H1 (cell line): ENCODE measurements at regions not wholly inside any gene's neighbourhood (a gene's known extent, or its start where the extent isn't known, plus 50 kb on each side); places are given as distances from the start of the nearest gene placed in this dataset.

Source experiments
- CTCF ChIA-PET: fragments of 300-600 bp; sonication (Branson Sonifier 250); formaldehyde crosslinking; loops from one replicate; lab custom pipeline; 2021; ENCODE audit not compliant: partially characterized antibody; lab: Charles Lee
- POLR2A ChIA-PET: fragments of 300-600 bp; sonication (Branson Sonifier 250); formaldehyde crosslinking; loops from one replicate; lab custom pipeline; 2021; ENCODE audit warnings: inconsistent platforms; ENCODE audit not compliant: partially characterized antibody; lab: Charles Lee
- DNase-seq, 2 experiments: peaks; one replicate each; pipeline versions ENCODE4 v3.0.0 to v3.0.0-alpha.2; 2010 to 2022; ENCODE audit warnings: low spot score in 2 of 2, low read depth in 1 of 2, mixed read lengths in 1 of 2
- FAIRE-seq: peaks from 2 replicates; lab custom pipeline; 2011; peaks lifted over from hg19 to GRCh38; lab: Jason Lieb, UNC
- H2AFZ ChIP-seq: 2 replicates; pipeline ENCODE4 v1.8.1; 2012; ENCODE audit warnings: low read length, inconsistent platforms
- H2AK5ac ChIP-seq: 2 replicates; pipeline ENCODE4 v1.6.1; 2013; ENCODE audit warnings: low read depth, low read length
- H2BK120ac ChIP-seq: replicated peaks from 2 replicates; pipeline ENCODE3; 2013; ENCODE audit warnings: low read depth, low read length, inconsistent platforms
- H2BK12ac ChIP-seq: 2 replicates; pipeline ENCODE4 v1.6.1; 2013; ENCODE audit warnings: low read depth, low read length
- H2BK15ac ChIP-seq: 2 replicates; pipeline ENCODE4 v1.6.1; 2013; ENCODE audit warnings: low read length
- H2BK20ac ChIP-seq: 2 replicates; pipeline ENCODE4 v1.6.1; 2013; ENCODE audit warnings: low read length
- H2BK5ac ChIP-seq: 2 replicates; pipeline ENCODE4 v1.6.1; 2013; ENCODE audit warnings: low read depth, low read length
- H3K14ac ChIP-seq: 2 replicates; pipeline ENCODE4 v1.6.1; 2013; ENCODE audit warnings: inconsistent platforms; ENCODE audit not compliant: insufficient read length
- H3K18ac ChIP-seq: 2 replicates; pipeline ENCODE4 v1.6.1; 2013; ENCODE audit warnings: low read length; ENCODE audit errors: extremely low read depth
- H3K23ac ChIP-seq: 2 replicates; pipeline ENCODE4 v1.6.1; 2013; ENCODE audit warnings: inconsistent platforms; ENCODE audit not compliant: insufficient read length
- H3K23me2 ChIP-seq: 2 replicates; pipeline ENCODE4 v1.6.1; 2013; ENCODE audit warnings: low read depth, low read length
- H3K27ac ChIP-seq: 2 replicates; pipeline ENCODE4 v1.6.1; 2011; ENCODE audit warnings: low read depth, low read length, inconsistent platforms
- H3K27me3 ChIP-seq, 4 experiments: replicated peaks in 1 of 4; 1 replicate in 1 of 4; 2 replicates in 3 of 4; pipeline versions ENCODE4 v1.6.1 to v1.8.1; 2011 to 2013; ENCODE audit warnings: low read length in 3 of 4, mild to moderate bottlenecking in 3 of 4, inconsistent platforms in 2 of 4, mixed read lengths in 2 of 4, moderate library complexity in 1 of 4; ENCODE audit not compliant: control insufficient read depth in 3 of 4, insufficient read depth in 3 of 4; ENCODE audit errors: extremely low read depth in 1 of 4
- H3K36me3 ChIP-seq, 4 experiments: 2 replicates each; pipeline versions ENCODE4 v1.6.1 to v1.8.1; 2011 to 2013; ENCODE audit warnings: mild to moderate bottlenecking in 4 of 4, low read length in 3 of 4, moderate library complexity in 2 of 4, control low read depth in 1 of 4, inconsistent platforms in 1 of 4; ENCODE audit not compliant: insufficient read depth in 4 of 4, control insufficient read depth in 2 of 4
- H3K4ac ChIP-seq: replicated peaks from 2 replicates; pipeline ENCODE3; 2013; ENCODE audit warnings: low read length, low read depth, mixed read lengths, inconsistent platforms; ENCODE audit not compliant: insufficient read length
- H3K4me1 ChIP-seq, 4 experiments: replicated peaks in 1 of 4; 1 replicate in 1 of 4; 2 replicates in 3 of 4; pipeline versions ENCODE4 v1.6.1 to v1.8.1; 2011 to 2013; ENCODE audit warnings: low read length in 3 of 4, inconsistent platforms in 2 of 4, mixed read lengths in 1 of 4; ENCODE audit not compliant: insufficient read depth in 4 of 4, control insufficient read depth in 3 of 4
- H3K4me2 ChIP-seq, 2 experiments: 2 replicates each; pipeline versions ENCODE4 v1.6.1 to v1.8.1; 2011 to 2013; ENCODE audit warnings: low read depth in 2 of 2, low read length in 2 of 2, control low read depth in 1 of 2, inconsistent platforms in 1 of 2, mild to moderate bottlenecking in 1 of 2; ENCODE audit not compliant: insufficient read depth in 1 of 2
- H3K4me3 ChIP-seq, 4 experiments: fragments of 200-600, 300-600 bp in 1 of 4; sonication (generic), shearing (Covaris generic), sonication (Bioruptor Twin) in 1 of 4; 2 replicates each; pipeline versions ENCODE4 v1.5.1 to v1.8.1; 2011 to 2016; ENCODE audit warnings: low read length in 4 of 4, low read depth in 3 of 4, control low read depth in 2 of 4, inconsistent platforms in 2 of 4, mild to moderate bottlenecking in 2 of 4, mixed read lengths in 1 of 4, moderate library complexity in 1 of 4; ENCODE audit not compliant: insufficient read depth in 2 of 4; ENCODE audit errors: extremely low read depth in 1 of 4
- H3K56ac ChIP-seq: replicated peaks from 2 replicates; pipeline ENCODE3; 2013; ENCODE audit warnings: low read depth, mild to moderate bottlenecking, mixed read lengths, low read length, inconsistent platforms; ENCODE audit not compliant: insufficient read length
- H3K79me1 ChIP-seq: 2 replicates; pipeline ENCODE4 v1.6.1; 2013; ENCODE audit warnings: low read depth, low read length, control low read depth
- H3K79me2 ChIP-seq, 2 experiments: 2 replicates each; pipeline versions ENCODE4 v1.6.1 to v1.8.1; 2012 to 2013; ENCODE audit warnings: low read length in 2 of 2, mild to moderate bottlenecking in 2 of 2, inconsistent platforms in 1 of 2; ENCODE audit not compliant: insufficient read depth in 2 of 2, control insufficient read depth in 1 of 2
- H3K9ac ChIP-seq, 4 experiments: replicated peaks in 1 of 4; 1 replicate in 1 of 4; 2 replicates in 3 of 4; pipeline versions ENCODE4 v1.6.1 to v1.8.1; 2011 to 2013; ENCODE audit warnings: low read depth in 3 of 4, low read length in 3 of 4, control low read depth in 2 of 4, mild to moderate bottlenecking in 2 of 4, moderate library complexity in 2 of 4, inconsistent platforms in 1 of 4; ENCODE audit errors: extremely low read depth in 1 of 4
- H3K9me3 ChIP-seq, 2 experiments: 2 replicates each; pipeline versions ENCODE4 v1.6.1 to v1.8.1; 2012 to 2013; ENCODE audit warnings: mild to moderate bottlenecking in 2 of 2, moderate library complexity in 2 of 2, control low read depth in 1 of 2, inconsistent platforms in 1 of 2, low read depth in 1 of 2, low read length in 1 of 2, mixed read lengths in 1 of 2; ENCODE audit not compliant: insufficient read depth in 2 of 2
- H4K20me1 ChIP-seq, 2 experiments: replicated peaks in 1 of 2; 2 replicates each; pipeline versions ENCODE3 to v1.8.1; 2011 to 2013; ENCODE audit warnings: inconsistent platforms in 2 of 2, low read length in 2 of 2, mild to moderate bottlenecking in 1 of 2; ENCODE audit not compliant: insufficient read depth in 2 of 2, control insufficient read depth in 1 of 2
- H4K5ac ChIP-seq: 2 replicates; pipeline ENCODE4 v1.6.1; 2013; ENCODE audit warnings: low read length, low read depth, mixed read lengths, inconsistent platforms; ENCODE audit not compliant: insufficient read length
- H4K8ac ChIP-seq: 2 replicates; pipeline ENCODE4 v1.8.0; 2013; ENCODE audit warnings: mild to moderate bottlenecking, moderate library complexity, low read length, inconsistent platforms; ENCODE audit not compliant: insufficient read depth; ENCODE audit errors: extremely low read depth
- H4K91ac ChIP-seq: replicated peaks from 2 replicates; pipeline ENCODE3; 2013; ENCODE audit warnings: low read length, mixed read lengths, inconsistent platforms; ENCODE audit not compliant: insufficient read length
- GTF2F1 ChIP-seq: IDR thresholded peaks from 2 replicates; pipeline ENCODE4 v1.6.1; 2012; ENCODE audit warnings: low read depth, low read length, improper control_type of control experiment, borderline replicate concordance
- POLR2AphosphoS5 ChIP-seq: IDR thresholded peaks from 2 replicates; pipeline ENCODE4 v1.6.1; 2011; ENCODE audit warnings: low read depth, low read length
- RBBP5 ChIP-seq: IDR thresholded peaks from 2 replicates; pipeline ENCODE4 v1.7.1; 2012; ENCODE audit warnings: low read depth, mild to moderate bottlenecking, inconsistent platforms, low read length, moderate library complexity, borderline replicate concordance
- SIX5 ChIP-seq: IDR thresholded peaks from 2 replicates; pipeline ENCODE4 v1.6.1; 2011; ENCODE audit warnings: mild to moderate bottlenecking, low read depth, low read length
- SUZ12 ChIP-seq: fragments of 200-600 bp; sonication (generic); IDR thresholded peaks from 2 replicates; pipeline ENCODE4 v1.6.1; 2012; ENCODE audit warnings: mild to moderate bottlenecking, inconsistent platforms, low read length, moderate library complexity, mixed read lengths
- TAF7 ChIP-seq: optimal IDR thresholded peaks from 2 replicates; pipeline ENCODE3; 2011; ENCODE audit warnings: low read depth, mild to moderate bottlenecking, inconsistent platforms, low read length, moderate library complexity, borderline replicate concordance
- TCF12 ChIP-seq: IDR thresholded peaks from 2 replicates; pipeline ENCODE4 v1.6.1; 2011; ENCODE audit warnings: low read depth, mild to moderate bottlenecking, low read length
- TEAD4 ChIP-seq: IDR thresholded peaks from 2 replicates; pipeline ENCODE4 v1.6.1; 2012; ENCODE audit warnings: low read depth, low read length, inconsistent platforms, mixed read lengths
- WGBS, 2 experiments: shearing (Covaris generic) in 1 of 2; methylation state at CpG; one replicate each; pipeline versions ENCODE4 v1.1.6 to v1.1.7; 2013 to 2015; ENCODE audit warnings: low lambda C conversion rate in 2 of 2, mixed read lengths in 2 of 2, inconsistent platforms in 1 of 2, low coverage in 1 of 2, missing lambda C conversion rate in 1 of 2; ENCODE audit not compliant: insufficient replicate concordance in 2 of 2, insufficient coverage in 1 of 2, insufficient read length in 1 of 2; ENCODE audit errors: extremely low coverage in 1 of 2, missing lambda C conversion rate in 1 of 2; 5-methylcytosine and 5-hydroxymethylcytosine counted together

- Histone ChIP-seq H4K8ac (no peak overlapping the region), H2BK15ac (no peak overlapping the region), H3K27me3 (no peaks in the 10 kb centered on the region), H3K4ac (no peak overlapping the region), H3K9me3 (no peaks in the 10 kb centered on the region), H3K14ac (no peak overlapping the region), H2BK120ac (no peak overlapping the region), H2BK12ac (no peak overlapping the region), H3K4me3 (no peak overlapping the region), H3K4me1 (no peaks in the 10 kb centered on the region), H3K36me3 (no peaks in the 10 kb centered on the region), H3K23me2 (no peaks in the 10 kb centered on the region), H4K5ac (no peak overlapping the region), H4K20me1 (no peaks in the 10 kb centered on the region), H2AK5ac (no peak overlapping the region), H3K79me2 (no peaks in the 10 kb centered on the region), H3K4me2 (no peak overlapping the region), H3K56ac (no peak overlapping the region), H3K18ac (no peak overlapping the region), H3K27ac (no peak overlapping the region), H2AFZ (no peak overlapping the region), H3K79me1 (no peaks in the 10 kb centered on the region), H2BK20ac (no peak overlapping the region), H2BK5ac (no peak overlapping the region), H4K91ac (no peak overlapping the region)
- WGBS, 2 experiments, result 96% methylated on average over 4 of the region's 4 CpGs; no CpG with 5 or more reads in 1 of the 2 experiments
- CTCF ChIA-PET, result no interaction called here
- no peak for FAIRE-seq
- no peak for DNase-seq
- TF ChIP-seq SUZ12, result no peak
- TF ChIP-seq GTF2F1, result no peak
- TF ChIP-seq POLR2AphosphoS5, result no peak
- no peak for TF ChIP-seq SIX5
- TF ChIP-seq RBBP5, result no peak
- TF ChIP-seq TEAD4, result no peak
- no peak for TF ChIP-seq TAF7
- TF ChIP-seq TCF12, result no peak
- TF ChIP-seq, all 59 proteins: peak for 0
- H3K9ac ChIP-seq, result no peak overlapping the region
- no peak overlapping the region for H3K23ac ChIP-seq
- POLR2A ChIA-PET, result no interaction called here
Observed at GRCh38 chr21:27675306-27675705, 708.4 kb upstream of the ADAMTS5 start.
